Prostate gland (tissue), 2 donors: ENCODE measurements at regions not wholly inside any gene's neighbourhood (a gene's known extent, or its start where the extent isn't known, plus 50 kb on each side); places are given as distances from the start of the nearest gene placed in this dataset.

Experiments
- DNase-seq: peaks from one replicate; pipeline ENCODE4 v3.0.0-alpha.2; 2019; ENCODE audit warnings: low spot score
- H3K27ac ChIP-seq, 2 donors: fragments of 200-600 bp; sonication (generic); 2 replicates each; pipeline ENCODE4 v1.5.1; 2017 to 2019
- H3K27me3 ChIP-seq: fragments of 200-600 bp; sonication (generic); replicated peaks from 2 replicates; pipeline ENCODE4 v1.5.1; 2019; ENCODE audit not compliant: insufficient read depth
- H3K36me3 ChIP-seq, 2 donors: fragments of 200-600 bp; sonication (generic); 1 replicate in 1 of 2; 2 replicates in 1 of 2; pipeline versions ENCODE4 v1.5.1 to v1.8.1; 2017 to 2019
- H3K4me1 ChIP-seq: fragments of 200-600 bp; sonication (generic); replicated peaks from 2 replicates; pipeline ENCODE4 v1.5.1; 2019
- H3K4me3 ChIP-seq, 2 donors: fragments of 200-600 bp; sonication (generic); 2 replicates each; pipeline ENCODE4 v1.5.1; 2017 to 2019
- H3K9me3 ChIP-seq: fragments of 200-600 bp; sonication (generic); 2 replicates; pipeline ENCODE4 v1.5.1; 2017
- CTCF ChIP-seq, 4 experiments: fragments of 200-600 bp in 2 of 4; fragments of 450-650 bp in 2 of 4; sonication (generic) in 2 of 4; IDR thresholded peaks; 1 replicate in 3 of 4; 2 replicates in 1 of 4; pipeline ENCODE4 v1.5.1; 2016 to 2019; ENCODE audit warnings: antibody characterized with exemption in 4 of 4, mild to moderate bottlenecking in 2 of 4, moderate library complexity in 2 of 4
- POLR2A ChIP-seq: fragments of 450-650 bp; IDR thresholded peaks from one replicate; pipeline ENCODE4 v1.6.1; 2016; ENCODE audit warnings: antibody characterized with exemption, mild to moderate bottlenecking
- POLR2AphosphoS5 ChIP-seq: sonication (generic); formaldehyde crosslinking; IDR thresholded peaks from one replicate; pipeline ENCODE4 v1.6.1; 2017; ENCODE audit warnings: antibody characterized with exemption
- WGBS: methylation state at CpG from one replicate; pipeline ENCODE4 v1.1.5; 2018; 5-methylcytosine and 5-hydroxymethylcytosine counted together
- intact Hi-C: fragments of 100-400 bp; cut with DNase I; formaldehyde crosslinking; loops from one replicate; pipeline ENCODE4 v1.14.2; 2022

GRCh38 chr11:130779943-130780342 lies 136.3 kb downstream of the SNX19 start:
- Histone ChIP-seq H3K9me3 (no peaks in the 10 kb centered on the region), H3K4me3 (no peak overlapping the region), H3K4me1 (no peaks in the 10 kb centered on the region), H3K36me3 (no peaks in the 10 kb centered on the region), H3K27ac (no peak overlapping the region), H3K27me3 (no peaks in the 10 kb centered on the region)
- intact Hi-C loops, result no loop called here
- WGBS, result 77% methylated on average over 5 of the region's 5 CpGs
- DNase-seq, result no peak
- TF ChIP-seq CTCF (IDR thresholded peaks at IDR 0.05) (no peak), POLR2AphosphoS5 (no peak), POLR2A (no peak)

- 66% methylated on average over 4 of the region's 4 CpGs for WGBS
- no peaks in the 10 kb centered on the region for H3K4me1 ChIP-seq
- no peaks in the 10 kb centered on the region for H3K9me3 ChIP-seq
- intact Hi-C loops, result no loop called here
- TF ChIP-seq CTCF (IDR thresholded peaks at IDR 0.05), result no peak
- no peak for TF ChIP-seq POLR2AphosphoS5
- no peaks in the 10 kb centered on the region for H3K27me3 ChIP-seq
- H3K36me3 ChIP-seq, result no peaks in the 10 kb centered on the region
- no peak overlapping the region for H3K27ac ChIP-seq
- H3K4me3 ChIP-seq, result no peak overlapping the region
- no peak for DNase-seq
These were observed 135.8 kb downstream of the SNX19 start for GRCh38 chr11:130780437-130780836.

GRCh38 chr11:130781931-130782330 lies 134.3 kb downstream of the SNX19 start:
- DNase-seq, result no peak
- H3K4me1 ChIP-seq, result no peaks in the 10 kb centered on the region
- intact Hi-C loops, result no loop called here
- H3K27ac ChIP-seq, result no peak overlapping the region
- H3K27me3 ChIP-seq, result no peaks in the 10 kb centered on the region
- H3K9me3 ChIP-seq, result no peaks in the 10 kb centered on the region
- WGBS, result 71% methylated on average over 2 of the region's 2 CpGs
- H3K36me3 ChIP-seq, result no peaks in the 10 kb centered on the region
- TF ChIP-seq CTCF (IDR thresholded peaks at IDR 0.05) (no peak), POLR2A (no peak), POLR2AphosphoS5 (no peak)
- H3K4me3 ChIP-seq, result no peak overlapping the region

GRCh38 chr11:130782361-130783222 lies 133.7 kb downstream of the SNX19 start:
- H3K4me3 ChIP-seq, result no peak overlapping the region
- no peak overlapping the region for H3K27ac ChIP-seq
- no peak for TF ChIP-seq CTCF (IDR thresholded peaks at IDR 0.05)
- TF ChIP-seq POLR2A, result no peak
- no peak for TF ChIP-seq POLR2AphosphoS5
- no peaks in the 10 kb centered on the region for H3K9me3 ChIP-seq
- H3K27me3 ChIP-seq, result no peaks in the 10 kb centered on the region
- H3K4me1 ChIP-seq, result no peaks in the 10 kb centered on the region
- intact Hi-C loops, result no loop called here
- no peak for DNase-seq
- 58% methylated on average over 14 of the region's 14 CpGs for WGBS
- no peaks in the 10 kb centered on the region for H3K36me3 ChIP-seq

GRCh38 chr11:130783323-130783722 lies 133.0 kb downstream of the SNX19 start:
- Histone ChIP-seq H3K4me1 (no peaks in the 10 kb centered on the region), H3K36me3 (no peaks in the 10 kb centered on the region), H3K27ac (no peak overlapping the region), H3K4me3 (no peak overlapping the region), H3K27me3 (no peaks in the 10 kb centered on the region), H3K9me3 (no peaks in the 10 kb centered on the region)
- intact Hi-C loops, result no loop called here
- TF ChIP-seq POLR2A (no peak), POLR2AphosphoS5 (no peak), CTCF (IDR thresholded peaks at IDR 0.05) (no peak)
- WGBS, result 88% methylated on average over 2 of the region's 2 CpGs
- no peak for DNase-seq
